ENCODE measurements at regions not wholly inside any gene's neighbourhood (a gene's known extent, or its start where the extent isn't known, plus 50 kb on each side); places are given as distances from the start of the nearest gene placed in this dataset.

DNA sequence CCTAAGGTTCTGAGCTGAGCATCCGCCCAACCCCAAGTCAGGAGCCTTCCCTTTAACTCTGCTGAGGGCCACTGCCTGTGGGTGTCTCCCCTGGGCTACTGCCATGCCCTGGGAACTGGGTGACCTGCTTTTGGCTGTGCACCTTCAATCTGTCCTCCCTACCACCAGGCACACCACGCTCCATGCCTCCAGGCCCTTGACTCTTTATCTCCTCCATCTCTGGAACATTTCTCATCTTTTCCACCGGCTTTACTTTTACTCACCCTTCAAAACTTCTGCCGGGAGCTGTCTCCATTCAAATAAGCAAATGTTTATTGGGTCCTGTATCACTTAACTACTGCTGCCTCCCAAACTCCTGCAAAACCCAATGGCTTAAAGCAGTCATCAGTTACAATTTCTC lies 83.3 kb upstream of the NHSL1 start:
- TF ChIP-seq EZH2phosphoT487 (IDR thresholded peaks at IDR 0.05; ENCODE audit: insufficient read depth, low read depth) (no peak), EZH2 (IDR thresholded peaks at IDR 0.05; ENCODE audit: insufficient read depth, poor library complexity, severe bottlenecking) (no peak)
